ENCODE measurements at regions not wholly inside any gene's neighbourhood (a gene's known extent, or its start where the extent isn't known, plus 50 kb on each side); places are given as distances from the start of the nearest gene placed in this dataset.

DNA sequence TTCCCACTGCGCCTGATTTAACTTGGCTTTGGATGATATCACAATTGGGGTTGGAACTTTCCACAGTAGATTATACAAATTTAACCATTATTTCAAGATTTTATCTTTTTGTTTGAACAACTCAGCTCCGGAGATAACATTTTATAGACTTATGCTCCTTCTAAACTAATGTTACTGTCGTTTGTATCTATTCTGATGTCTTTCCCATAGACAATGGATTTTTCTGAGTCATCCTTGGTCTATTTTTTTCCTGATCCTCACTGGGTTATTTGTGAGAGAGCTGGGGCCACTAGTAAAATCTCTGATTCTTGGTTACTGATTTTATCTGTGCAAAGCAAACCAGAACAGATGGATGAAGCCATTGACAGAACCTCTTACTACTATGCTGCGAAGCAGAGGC lies 175.1 kb downstream of the SLC38A4 start:
- no peak for TF ChIP-seq POLR2AphosphoS5 (IDR thresholded peaks at IDR 0.05)
- TF ChIP-seq, protein P1, sequence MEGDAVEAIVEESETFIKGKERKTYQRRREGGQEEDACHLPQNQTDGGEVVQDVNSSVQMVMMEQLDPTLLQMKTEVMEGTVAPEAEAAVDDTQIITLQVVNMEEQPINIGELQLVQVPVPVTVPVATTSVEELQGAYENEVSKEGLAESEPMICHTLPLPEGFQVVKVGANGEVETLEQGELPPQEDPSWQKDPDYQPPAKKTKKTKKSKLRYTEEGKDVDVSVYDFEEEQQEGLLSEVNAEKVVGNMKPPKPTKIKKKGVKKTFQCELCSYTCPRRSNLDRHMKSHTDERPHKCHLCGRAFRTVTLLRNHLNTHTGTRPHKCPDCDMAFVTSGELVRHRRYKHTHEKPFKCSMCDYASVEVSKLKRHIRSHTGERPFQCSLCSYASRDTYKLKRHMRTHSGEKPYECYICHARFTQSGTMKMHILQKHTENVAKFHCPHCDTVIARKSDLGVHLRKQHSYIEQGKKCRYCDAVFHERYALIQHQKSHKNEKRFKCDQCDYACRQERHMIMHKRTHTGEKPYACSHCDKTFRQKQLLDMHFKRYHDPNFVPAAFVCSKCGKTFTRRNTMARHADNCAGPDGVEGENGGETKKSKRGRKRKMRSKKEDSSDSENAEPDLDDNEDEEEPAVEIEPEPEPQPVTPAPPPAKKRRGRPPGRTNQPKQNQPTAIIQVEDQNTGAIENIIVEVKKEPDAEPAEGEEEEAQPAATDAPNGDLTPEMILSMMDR (IDR thresholded peaks at IDR 0.05) = no peak

Measured in upper lobe of left lung (tissue), 4 donors.